ENCODE measurements at regions not wholly inside any gene's neighbourhood (a gene's known extent, or its start where the extent isn't known, plus 50 kb on each side); places are given as distances from the start of the nearest gene placed in this dataset.

- peaks cover 11% of the 10 kb centered on the region for H3K36me3 Mint-ChIP-seq
- H3K27me3 Mint-ChIP-seq (ENCODE audit: low read depth), result no peaks in the 10 kb centered on the region
- TF ChIP-seq CTCF (IDR thresholded peaks at IDR 0.05; ENCODE audit: unreplicated experiment), result no peak
- no peak overlapping the region for H3K4me3 Mint-ChIP-seq
- H3K27ac Mint-ChIP-seq, result peak overlapping the region; percentile 81
- H3K4me1 Mint-ChIP-seq, result peaks cover 24% of the 10 kb centered on the region
- no peak for DNase-seq (ENCODE audit: low spot score in 2 of 2, unreplicated experiment in 2 of 2)
- peaks cover 4% of the 10 kb centered on the region for H3K9me3 Mint-ChIP-seq
These were observed 53.5 kb downstream of the ZNF608 start for GRCh38 chr5:124692950-124693349.

GRCh38 chr5:124692324-124692723, 54.1 kb downstream of the ZNF608 start:
- peak overlapping the region; percentile 81 for H3K27ac Mint-ChIP-seq
- no peak for DNase-seq (ENCODE audit: low spot score in 2 of 2, unreplicated experiment in 2 of 2)

GRCh38 chr5:124689653-124690052, 56.8 kb downstream of the ZNF608 start:
- DNase-seq (ENCODE audit: low spot score in 2 of 2, unreplicated experiment in 2 of 2), result no peak
- Mint-ChIP-seq H3K27me3 (ENCODE audit: low read depth) (no peaks in the 10 kb centered on the region), H3K36me3 (peaks cover 5% of the 10 kb centered on the region), H3K27ac (no peak overlapping the region), H3K9me3 (no peaks in the 10 kb centered on the region), H3K4me1 (peaks cover 17% of the 10 kb centered on the region), H3K4me3 (no peak overlapping the region)
- no peak for TF ChIP-seq CTCF (IDR thresholded peaks at IDR 0.05; ENCODE audit: unreplicated experiment)

More at GRCh38 chr5:124692324-124692723, 54.1 kb downstream of the ZNF608 start:
- Mint-ChIP-seq H3K36me3 (peaks cover 11% of the 10 kb centered on the region), H3K27me3 (ENCODE audit: low read depth) (no peaks in the 10 kb centered on the region), H3K4me1 (peaks cover 21% of the 10 kb centered on the region), H3K4me3 (no peak overlapping the region), H3K9me3 (peaks cover 4% of the 10 kb centered on the region)
- TF ChIP-seq CTCF (IDR thresholded peaks at IDR 0.05; ENCODE audit: unreplicated experiment), result no peak

- no peaks in the 10 kb centered on the region for H3K9me3 Mint-ChIP-seq
- H3K4me3 Mint-ChIP-seq, result no peak overlapping the region
- no peak for TF ChIP-seq CTCF (IDR thresholded peaks at IDR 0.05; ENCODE audit: unreplicated experiment)
- H3K36me3 Mint-ChIP-seq, result peaks cover 8% of the 10 kb centered on the region
- no peaks in the 10 kb centered on the region for H3K27me3 Mint-ChIP-seq (ENCODE audit: low read depth)
- peaks cover 25% of the 10 kb centered on the region for H3K4me1 Mint-ChIP-seq
- H3K27ac Mint-ChIP-seq, result no peak overlapping the region
- no peak for DNase-seq (ENCODE audit: low spot score in 2 of 2, unreplicated experiment in 2 of 2)
These were observed 60.0 kb downstream of the ZNF608 start for GRCh38 chr5:124686239-124687004.

- no peaks in the 10 kb centered on the region for H3K27me3 Mint-ChIP-seq (ENCODE audit: low read depth)
- DNase-seq (ENCODE audit: low spot score in 2 of 2, unreplicated experiment in 2 of 2), result no peak
- peaks cover 29% of the 10 kb centered on the region for H3K4me1 Mint-ChIP-seq
- TF ChIP-seq CTCF (IDR thresholded peaks at IDR 0.05; ENCODE audit: unreplicated experiment), result no peak
- no peak overlapping the region for H3K4me3 Mint-ChIP-seq
- no peak overlapping the region for H3K27ac Mint-ChIP-seq
- H3K36me3 Mint-ChIP-seq, result peaks cover 7% of the 10 kb centered on the region
- no peaks in the 10 kb centered on the region for H3K9me3 Mint-ChIP-seq
These were observed 61.0 kb downstream of the ZNF608 start for GRCh38 chr5:124685404-124685930.
